Panc1 (cell line): ENCODE measurements at regions not wholly inside any gene's neighbourhood (a gene's known extent, or its start where the extent isn't known, plus 50 kb on each side); places are given as distances from the start of the nearest gene placed in this dataset.

Source experiments
- CTCF ChIP-seq: fragments of 450-650 bp; IDR thresholded peaks from 2 replicates; pipeline ENCODE4 v1.5.1; 2017; ENCODE audit warnings: mild to moderate bottlenecking
- SIN3A ChIP-seq: IDR thresholded peaks from 2 replicates; pipeline ENCODE4 v1.6.1; 2012; ENCODE audit warnings: low read depth, mild to moderate bottlenecking, low read length, moderate library complexity, borderline replicate concordance; ENCODE audit not compliant: insufficient read depth

GRCh38 chr4:92106816-92107215 is 196.9 kb upstream of the GRID2 start:
- TF ChIP-seq CTCF (no peak), SIN3A (no peak)
